Choroid plexus epithelial cell (primary cell): ENCODE measurements at regions not wholly inside any gene's neighbourhood (a gene's known extent, or its start where the extent isn't known, plus 50 kb on each side); places are given as distances from the start of the nearest gene placed in this dataset.

Experiments
- DNase-seq: peaks from one replicate; pipeline ENCODE4 v3.0.0-alpha.2; 2010; ENCODE audit warnings: low read depth
- H3K4me3 ChIP-seq: 2 replicates; pipeline ENCODE4 v1.5.1; 2011; ENCODE audit warnings: low read depth, mild to moderate bottlenecking, control low read depth, low read length, moderate library complexity
- CTCF ChIP-seq: conservative IDR thresholded peaks from 2 replicates; pipeline ENCODE4 v1.5.1; 2011; ENCODE audit warnings: low read depth, mild to moderate bottlenecking, control low read depth, inconsistent platforms, low read length, moderate library complexity

- no peak for TF ChIP-seq CTCF
- H3K4me3 ChIP-seq = no peak overlapping the region
- DNase-seq = peak; percentile 23
Observed at GRCh38 chr3:106860182-106860581, 517.1 kb upstream of the CCDC54 start.

GRCh38 chr3:106862067-106862466 lies 515.2 kb upstream of the CCDC54 start:
- peak; percentile 64 for TF ChIP-seq CTCF
- no peak overlapping the region for H3K4me3 ChIP-seq
- DNase-seq = peak; percentile 83

GRCh38 chr3:106877627-106878026 lies 499.6 kb upstream of the CCDC54 start:
- TF ChIP-seq CTCF = no peak
- H3K4me3 ChIP-seq = no peak overlapping the region
- DNase-seq = no peak

- no peak for DNase-seq
- TF ChIP-seq CTCF = no peak
- no peak overlapping the region for H3K4me3 ChIP-seq
Observed at GRCh38 chr3:106880206-106880605, 497.0 kb upstream of the CCDC54 start.

- no peak for DNase-seq
- no peak overlapping the region for H3K4me3 ChIP-seq
- no peak for TF ChIP-seq CTCF
Observed at GRCh38 chr3:106881186-106881585, 496.1 kb upstream of the CCDC54 start.

GRCh38 chr3:106882297-106882696 lies 494.9 kb upstream of the CCDC54 start:
- TF ChIP-seq CTCF = no peak
- no peak for DNase-seq
- no peak overlapping the region for H3K4me3 ChIP-seq

GRCh38 chr3:106906074-106906473 lies 471.2 kb upstream of the CCDC54 start:
- DNase-seq = no peak
- TF ChIP-seq CTCF = no peak
- H3K4me3 ChIP-seq = no peak overlapping the region
